Activated B cell treated with CpG ODN at 0.5 μM for 24 hours (primary cell): ENCODE measurements at regions not wholly inside any gene's neighbourhood (a gene's known extent, or its start where the extent isn't known, plus 50 kb on each side); places are given as distances from the start of the nearest gene placed in this dataset.

Experiments used
- ATAC-seq: fragments of 200-7000 bp; cut with Tn5 transposase; one replicate; pipeline ENCODE4 v1.10.0; 2021; ENCODE audit warnings: low read depth, mild to moderate bottlenecking, moderate library complexity
- CTCF ChIA-PET: fragments of 350-600 bp; sonication (Branson Sonifier 250); formaldehyde crosslinking; loops from one replicate; lab custom pipeline; 2021; ENCODE audit warnings: antibody characterized with exemption; lab: Charles Lee
- POLR2A ChIA-PET: fragments of 350-600 bp; sonication (Branson Sonifier 250); formaldehyde crosslinking; loops from one replicate; lab custom pipeline; 2021; ENCODE audit warnings: antibody characterized with exemption; lab: Charles Lee
- DNase-seq: peaks from one replicate; pipeline ENCODE4 v3.0.0; 2022
- H3K27ac Mint-ChIP-seq: one replicate; pipeline ENCODE4 v1.8.0; 2020; ENCODE audit warnings: mixed read lengths
- H3K27me3 Mint-ChIP-seq: one replicate; pipeline ENCODE4 v1.8.0; 2021; ENCODE audit warnings: mixed read lengths
- H3K36me3 Mint-ChIP-seq: one replicate; pipeline ENCODE4 v1.8.0; 2021; ENCODE audit warnings: low read depth, mixed read lengths
- H3K4me1 Mint-ChIP-seq: one replicate; pipeline ENCODE4 v1.8.0; 2021; ENCODE audit warnings: mixed read lengths
- H3K4me3 Mint-ChIP-seq: one replicate; pipeline ENCODE4 v1.8.0; 2020; ENCODE audit warnings: mild to moderate bottlenecking, mixed read lengths
- H3K9me3 Mint-ChIP-seq: one replicate; pipeline ENCODE4 v1.8.0; 2020; ENCODE audit warnings: mixed read lengths
- CTCF ChIP-seq: fragments of 200-600 bp; IDR thresholded peaks from one replicate; pipeline ENCODE4 v1.8.0; 2022; ENCODE audit warnings: antibody characterized with exemption, mild to moderate bottlenecking
- intact Hi-C: fragments of 100-400 bp; cut with micrococcal nuclease; formaldehyde crosslinking; loops from one replicate; pipeline ENCODE4 v1.15.1; 2024

GRCh38 chr16:73408716-73409115, 360.8 kb upstream of the ZFHX3 start:
- ChIA-PET POLR2A (no interaction called here), CTCF (no interaction called here)
- ATAC-seq = no peak
- TF ChIP-seq CTCF = no peak
- H3K4me3 Mint-ChIP-seq = no peak overlapping the region
- H3K36me3 Mint-ChIP-seq = no peaks in the 10 kb centered on the region
- no peaks in the 10 kb centered on the region for H3K27me3 Mint-ChIP-seq
- no peaks in the 10 kb centered on the region for H3K4me1 Mint-ChIP-seq
- intact Hi-C loops = no loop called here
- no peaks in the 10 kb centered on the region for H3K9me3 Mint-ChIP-seq
- no peak overlapping the region for H3K27ac Mint-ChIP-seq
- no peak for DNase-seq

GRCh38 chr16:73408311-73408710, 360.4 kb upstream of the ZFHX3 start:
- no peak for TF ChIP-seq CTCF
- intact Hi-C loops = no loop called here
- ATAC-seq (no peak), DNase-seq (no peak)
- Mint-ChIP-seq H3K27me3 (no peaks in the 10 kb centered on the region), H3K9me3 (no peaks in the 10 kb centered on the region), H3K36me3 (no peaks in the 10 kb centered on the region), H3K27ac (no peak overlapping the region), H3K4me1 (no peaks in the 10 kb centered on the region), H3K4me3 (no peak overlapping the region)
- ChIA-PET POLR2A (no interaction called here), CTCF (no interaction called here)

GRCh38 chr16:73405851-73406250, 357.9 kb upstream of the ZFHX3 start:
- Mint-ChIP-seq H3K9me3 (no peaks in the 10 kb centered on the region), H3K4me1 (no peaks in the 10 kb centered on the region), H3K27me3 (no peaks in the 10 kb centered on the region), H3K4me3 (no peak overlapping the region), H3K36me3 (no peaks in the 10 kb centered on the region), H3K27ac (no peak overlapping the region)
- DNase-seq (no peak), ATAC-seq (no peak)
- intact Hi-C loops = no loop called here
- ChIA-PET POLR2A (no interaction called here), CTCF (no interaction called here)
- no peak for TF ChIP-seq CTCF

GRCh38 chr16:73404001-73404400, 356.1 kb upstream of the ZFHX3 start:
- H3K27me3 Mint-ChIP-seq = no peaks in the 10 kb centered on the region
- ChIA-PET POLR2A (no interaction called here), CTCF (no interaction called here)
- no peak overlapping the region for H3K27ac Mint-ChIP-seq
- no peak overlapping the region for H3K4me3 Mint-ChIP-seq
- H3K4me1 Mint-ChIP-seq = no peaks in the 10 kb centered on the region
- no peaks in the 10 kb centered on the region for H3K9me3 Mint-ChIP-seq
- DNase-seq (no peak), ATAC-seq (no peak)
- no peak for TF ChIP-seq CTCF
- H3K36me3 Mint-ChIP-seq = no peaks in the 10 kb centered on the region
- intact Hi-C loops = no loop called here

- ATAC-seq (no peak), DNase-seq (no peak)
- Mint-ChIP-seq H3K27ac (no peak overlapping the region), H3K36me3 (no peaks in the 10 kb centered on the region), H3K4me3 (no peak overlapping the region), H3K4me1 (no peaks in the 10 kb centered on the region), H3K27me3 (no peaks in the 10 kb centered on the region), H3K9me3 (no peaks in the 10 kb centered on the region)
- CTCF ChIA-PET = no interaction called here
- intact Hi-C loops = no loop called here
- no peak for TF ChIP-seq CTCF
- POLR2A ChIA-PET = no interaction called here
These were observed 355.4 kb upstream of the ZFHX3 start for GRCh38 chr16:73403291-73403690.
